Stimulated activated CD4-positive, alpha-beta T cell treated with anti-CD3 and anti-CD28 coated beads, Interleukin-2, amount 100 ng/mL, for 24 hours (primary cell): ENCODE measurements at regions not wholly inside any gene's neighbourhood (a gene's known extent, or its start where the extent isn't known, plus 50 kb on each side); places are given as distances from the start of the nearest gene placed in this dataset.

ENCODE experiments used
- DNase-seq, 2 donors: peaks; one replicate each; pipeline ENCODE4 v3.0.0-alpha.2; 2020

GRCh38 chr10:44051091-44051490, 333.8 kb downstream of the CXCL12 start:
- no peak for DNase-seq

DNA sequence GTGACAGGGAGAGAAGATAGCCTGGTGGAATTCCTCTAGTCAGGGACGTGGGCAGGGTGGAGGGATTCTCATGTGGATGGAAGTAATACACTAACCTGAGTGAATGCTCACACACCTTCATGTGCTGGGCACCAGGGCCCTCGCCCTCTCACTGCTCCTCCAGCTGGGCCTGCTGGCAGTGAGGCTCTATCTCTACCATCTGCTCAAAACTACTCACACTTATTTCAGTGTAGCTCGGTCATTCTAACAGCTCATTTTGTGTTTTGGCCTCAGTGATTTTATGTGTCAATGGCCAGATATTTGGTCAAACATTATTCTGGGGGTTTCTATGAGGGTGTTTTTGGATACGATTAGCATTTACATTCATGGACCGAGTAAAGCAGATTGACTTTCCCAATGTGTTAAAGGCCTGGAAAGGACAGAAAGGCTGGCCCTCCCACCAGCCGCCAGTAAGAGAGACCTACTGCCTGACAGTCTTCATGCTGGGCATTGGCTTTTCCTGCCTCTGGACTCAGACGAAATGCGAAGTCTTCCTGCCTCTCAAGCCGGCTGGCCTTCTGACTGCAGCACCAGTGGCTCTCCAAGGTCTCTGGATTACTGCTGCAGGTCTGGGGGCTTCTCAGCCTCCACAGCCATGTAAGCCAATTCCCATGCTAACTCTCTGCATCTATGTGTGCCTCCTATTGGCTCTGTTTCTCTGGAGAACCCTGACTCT, 335.4 kb downstream of the CXCL12 start:
- DNase-seq = no peak

DNA sequence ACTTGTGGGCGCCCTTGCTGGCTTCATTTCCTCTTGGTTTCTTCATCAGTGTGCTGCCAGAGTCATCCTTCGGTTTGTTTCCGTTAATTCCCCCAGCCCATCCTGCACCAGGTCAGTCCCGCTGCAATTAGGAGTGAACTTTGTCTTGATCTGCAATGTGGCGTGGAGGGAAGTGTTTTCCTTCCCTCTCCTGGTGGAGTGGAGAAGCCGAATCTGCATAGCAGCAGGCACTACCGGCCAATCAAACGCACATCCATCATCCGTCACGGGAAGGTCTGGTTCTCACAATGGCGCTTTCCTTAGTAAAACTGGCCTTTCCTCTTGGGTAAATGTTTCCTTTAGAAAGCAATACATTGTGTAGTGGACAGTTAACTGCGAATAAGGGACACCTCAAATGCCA, 337.5 kb downstream of the CXCL12 start:
- DNase-seq = no peak

- DNase-seq = no peak
Measured at GRCh38 chr10:44046605-44047004, 338.3 kb downstream of the CXCL12 start.

GRCh38 chr10:44045020-44045419, 339.9 kb downstream of the CXCL12 start:
- no peak for DNase-seq

DNA sequence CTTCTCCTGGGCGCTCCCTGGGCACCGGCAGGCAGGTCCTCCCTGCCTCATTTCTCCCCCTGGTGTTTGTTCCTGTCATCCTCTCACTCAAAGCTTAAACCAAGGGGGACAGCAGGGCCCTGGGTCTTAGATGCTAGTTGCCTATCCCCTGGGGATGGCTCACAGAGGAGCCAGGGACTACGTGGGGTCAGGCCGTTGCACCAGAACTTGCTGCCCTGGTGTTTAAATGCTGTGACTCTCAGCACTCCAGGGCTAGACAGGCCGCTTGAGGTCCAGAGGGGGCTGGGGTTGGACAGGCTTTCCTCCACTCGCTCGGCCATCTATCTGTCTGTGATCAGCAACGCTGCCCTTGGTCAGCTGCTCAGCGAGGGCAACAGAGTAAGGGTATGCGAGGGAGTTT, 340.3 kb downstream of the CXCL12 start:
- no peak for DNase-seq

DNA sequence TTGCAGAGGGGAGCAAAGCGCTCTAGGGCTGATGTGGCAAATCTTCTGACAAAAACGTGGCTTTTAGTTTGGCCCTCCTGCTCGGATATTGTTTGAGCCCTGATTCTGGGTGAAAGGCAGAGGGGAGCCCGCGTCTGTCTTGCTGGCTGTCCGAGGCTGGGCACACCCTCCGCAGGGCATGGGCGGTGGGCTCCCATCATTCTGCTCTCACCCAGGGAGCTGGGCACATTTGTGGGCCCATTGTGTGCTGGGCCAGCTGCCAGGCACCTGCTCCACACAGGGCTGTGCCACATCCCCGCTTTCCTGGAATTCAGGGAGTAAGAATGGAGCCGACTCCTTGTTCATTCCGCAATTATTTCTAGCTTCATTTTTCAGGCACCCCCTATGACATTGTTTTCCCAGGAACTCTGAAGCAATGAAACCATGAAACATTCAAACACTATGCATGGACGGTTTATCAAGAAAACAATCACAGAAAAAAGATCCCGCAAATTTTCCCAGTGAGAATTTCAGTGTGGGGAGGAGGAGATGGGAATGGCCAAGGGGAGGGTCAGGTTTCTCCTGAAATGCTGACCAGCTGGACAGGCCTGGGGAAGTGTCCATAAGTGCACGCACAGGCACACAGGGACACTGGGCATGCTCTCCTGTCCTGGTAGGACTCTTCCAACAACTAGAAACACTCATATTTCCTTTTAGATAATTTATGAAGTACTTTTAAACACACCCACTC, 341.1 kb downstream of the CXCL12 start:
- DNase-seq = no peak

DNA sequence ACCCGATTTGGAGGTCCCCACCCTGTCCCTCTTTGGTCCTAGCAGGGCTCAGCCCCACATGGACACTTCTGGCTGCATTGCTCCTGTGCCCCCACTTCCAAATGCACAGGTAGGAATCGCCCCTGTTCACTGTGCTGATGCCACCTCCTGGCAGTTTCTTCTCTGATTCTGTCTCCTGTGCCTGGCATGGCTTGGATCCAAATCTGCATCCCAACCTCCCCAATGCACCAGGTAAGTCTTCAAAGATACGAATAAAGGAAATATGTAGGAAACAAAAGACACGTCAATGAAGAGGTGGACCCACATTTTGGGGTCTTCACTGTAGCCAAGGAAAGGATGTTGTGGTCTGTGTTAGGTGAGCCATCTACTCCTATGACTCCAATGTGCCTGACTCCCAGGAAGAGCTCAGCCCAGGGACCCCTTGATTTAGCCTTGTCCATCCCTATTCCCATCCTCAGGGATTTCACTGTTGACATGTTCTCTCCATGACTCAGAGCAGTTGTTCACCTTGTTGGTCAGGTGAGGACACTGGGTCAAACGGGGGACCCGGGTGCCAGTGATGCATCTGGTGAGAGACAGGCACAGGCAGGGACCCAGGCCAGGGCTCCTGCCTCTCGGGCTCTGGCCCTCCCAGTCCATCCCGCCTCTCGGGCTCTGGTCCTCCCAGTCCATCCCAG, 341.8 kb downstream of the CXCL12 start:
- no peak for DNase-seq

GRCh38 chr10:44042075-44042770, 342.7 kb downstream of the CXCL12 start:
- no peak for DNase-seq

DNA sequence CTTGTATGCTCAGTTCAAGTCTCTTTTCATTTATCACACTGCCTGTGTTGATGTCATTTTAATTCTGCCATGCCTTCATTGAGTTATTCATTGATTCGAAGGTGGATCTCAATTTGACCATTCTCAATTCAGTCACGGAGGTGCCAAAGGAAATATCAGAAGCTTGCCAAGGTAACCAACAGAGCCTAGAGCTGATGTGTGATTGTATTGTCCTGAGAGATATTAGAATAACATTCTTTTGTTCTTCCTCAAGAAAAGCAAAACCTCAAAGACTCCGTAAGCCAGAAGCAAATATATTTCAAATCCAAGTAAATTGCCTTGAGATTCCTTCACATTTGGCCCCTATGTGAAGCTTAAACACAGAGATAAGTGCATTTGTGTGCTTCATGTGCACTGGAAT, 345.3 kb downstream of the CXCL12 start:
- no peak for DNase-seq

GRCh38 chr10:44036425-44036824, 348.5 kb downstream of the CXCL12 start:
- DNase-seq = no peak

- no peak for DNase-seq
Measured at GRCh38 chr10:44035474-44036197, 349.3 kb downstream of the CXCL12 start.

GRCh38 chr10:44034946-44035345, 350.0 kb downstream of the CXCL12 start:
- DNase-seq = no peak

DNA sequence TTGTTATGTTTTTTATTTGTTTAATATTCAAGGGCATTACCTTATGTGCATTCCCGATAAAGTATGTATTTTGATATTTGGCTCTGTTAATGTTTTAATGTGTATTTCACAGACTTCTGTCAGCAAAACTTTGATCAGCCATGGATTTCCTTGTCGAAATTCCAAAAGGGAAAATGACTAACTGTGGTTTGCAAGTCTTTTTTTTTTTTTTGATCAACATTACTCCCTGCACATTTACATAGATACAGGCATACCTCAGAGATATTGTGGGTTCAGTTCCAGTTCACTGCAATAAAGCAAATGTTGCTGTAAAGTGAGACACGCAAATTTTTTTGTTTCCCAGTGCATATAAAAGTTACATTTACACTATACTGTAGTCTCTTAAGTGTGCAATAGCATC, 351.9 kb downstream of the CXCL12 start:
- no peak for DNase-seq

- no peak for DNase-seq
Measured at GRCh38 chr10:44032216-44032615, 352.7 kb downstream of the CXCL12 start.

- no peak for DNase-seq
Measured at GRCh38 chr10:44030738-44031137, 354.2 kb downstream of the CXCL12 start.

- DNase-seq = peak; percentile 13 to 21
Measured at GRCh38 chr10:44030132-44030531, 354.8 kb downstream of the CXCL12 start.

GRCh38 chr10:44028384-44029137, 356.3 kb downstream of the CXCL12 start:
- DNase-seq = no peak

DNA sequence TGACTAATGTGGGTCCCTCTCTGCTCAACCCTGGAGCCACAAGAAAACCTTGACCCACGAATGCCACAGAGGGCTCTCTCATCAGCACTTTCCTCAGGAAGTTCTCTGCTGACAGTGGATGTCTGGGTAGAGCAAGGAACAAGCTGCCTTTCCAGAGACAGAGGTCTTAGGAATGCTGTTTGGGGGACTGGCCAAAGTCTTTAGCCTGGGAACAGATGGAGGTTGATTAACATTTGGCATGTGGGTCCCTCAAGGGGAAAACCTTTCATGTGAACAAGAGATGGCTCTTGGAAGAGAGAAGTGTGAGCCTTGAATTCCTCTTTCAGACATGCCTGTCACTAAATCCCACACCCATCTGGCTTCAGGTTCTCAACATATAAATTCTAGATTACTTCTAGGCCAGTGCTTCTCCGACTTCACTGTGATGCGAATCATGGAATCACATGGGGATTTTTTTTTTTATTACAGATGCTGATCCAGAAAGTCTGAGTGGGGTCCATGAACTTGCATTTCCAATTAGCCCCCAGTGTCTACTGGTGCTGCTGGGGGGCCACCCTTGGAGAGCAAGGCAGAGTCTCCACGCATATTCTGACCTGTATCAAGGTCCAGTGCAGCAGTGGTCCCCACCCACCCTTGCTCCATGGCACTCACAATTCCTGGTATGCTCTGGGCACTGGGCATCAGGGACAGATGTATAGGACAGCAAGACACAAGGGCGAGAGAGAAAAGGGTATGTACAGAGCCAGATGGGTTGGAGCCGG, 360.4 kb downstream of the CXCL12 start:
- no peak for DNase-seq

GRCh38 chr10:44023517-44023916, 361.4 kb downstream of the CXCL12 start:
- DNase-seq = no peak

DNA sequence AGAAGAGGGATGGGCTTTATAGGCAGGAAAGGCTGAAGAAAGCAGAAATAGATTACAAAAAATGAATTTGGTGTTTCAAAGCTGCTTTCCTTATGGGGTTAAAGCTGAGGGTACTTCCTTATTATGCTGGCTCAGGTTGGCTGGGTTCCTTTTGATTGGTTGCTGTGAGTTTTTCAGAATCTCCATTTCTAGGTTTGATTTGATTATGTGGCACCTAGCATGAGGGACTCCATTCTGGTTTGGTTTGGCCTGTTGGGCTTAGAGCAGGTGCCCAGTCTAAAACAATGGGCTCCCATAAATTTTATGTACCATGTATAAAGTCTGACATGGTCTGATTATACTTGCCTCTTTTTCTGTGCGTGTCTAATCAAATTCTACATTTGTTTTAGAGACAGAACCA, 362.7 kb downstream of the CXCL12 start:
- DNase-seq = no peak
